AG04449 (cell line): ENCODE measurements at regions not wholly inside any gene's neighbourhood (a gene's known extent, or its start where the extent isn't known, plus 50 kb on each side); places are given as distances from the start of the nearest gene placed in this dataset.

Experiments used
- CTCF ChIA-PET: fragments of 350-600 bp; formaldehyde crosslinking; extraction: SDS; loops from one replicate; lab custom pipeline; 2021; ENCODE audit warnings: antibody characterized with exemption; lab: Yijun Ruan, JAX
- POLR2A ChIA-PET: fragments of 400-600, 350-600 bp; formaldehyde crosslinking; extraction: SDS; loops from one replicate; lab custom pipeline; 2020; ENCODE audit warnings: antibody characterized with exemption, inconsistent platforms; lab: Yijun Ruan, JAX
- DNase-seq: peaks from one replicate; pipeline ENCODE4 v3.0.0-alpha.2; 2010; ENCODE audit warnings: low read depth, low spot score
- H3K4me3 ChIP-seq: 2 replicates; pipeline ENCODE4 v1.5.1; 2011; ENCODE audit warnings: low read depth, mild to moderate bottlenecking, control low read depth, low read length
- CTCF ChIP-seq: IDR thresholded peaks from one replicate; pipeline ENCODE4 v1.5.1; 2011; ENCODE audit warnings: mild to moderate bottlenecking, moderate library complexity, low read length, control low read depth, inconsistent platforms; ENCODE audit not compliant: insufficient read depth; ENCODE audit errors: missing control alignments

- CTCF ChIA-PET = no interaction called here
These were observed 149.9 kb upstream of the MAP1B start for GRCh38 chr5:71957292-71957898.

GRCh38 chr5:71960195-71960594 is 147.1 kb upstream of the MAP1B start:
- no peak for DNase-seq
- no peak overlapping the region for H3K4me3 ChIP-seq
- ChIA-PET POLR2A (no interaction called here), CTCF (no interaction called here)
- no peak for TF ChIP-seq CTCF

More at GRCh38 chr5:71957292-71957898, 149.9 kb upstream of the MAP1B start:
- H3K4me3 ChIP-seq = no peak overlapping the region
- POLR2A ChIA-PET = no interaction called here
- no peak for DNase-seq
- no peak for TF ChIP-seq CTCF

- H3K4me3 ChIP-seq = no peak overlapping the region
- no peak for TF ChIP-seq CTCF
- ChIA-PET POLR2A (no interaction called here), CTCF (no interaction called here)
- no peak for DNase-seq
These were observed 145.5 kb upstream of the MAP1B start for GRCh38 chr5:71961786-71962185.

- DNase-seq = no peak
- TF ChIP-seq CTCF = no peak
- POLR2A ChIA-PET = no interaction called here
- CTCF ChIA-PET = no interaction called here
- H3K4me3 ChIP-seq = no peak overlapping the region
These were observed 137.8 kb upstream of the MAP1B start for GRCh38 chr5:71969460-71969859.

- no peak for TF ChIP-seq CTCF
- H3K4me3 ChIP-seq = no peak overlapping the region
- DNase-seq = no peak
- CTCF ChIA-PET = no interaction called here
- POLR2A ChIA-PET = no interaction called here
These were observed 135.4 kb upstream of the MAP1B start for GRCh38 chr5:71971862-71972261.

- ChIA-PET CTCF (no interaction called here), POLR2A (no interaction called here)
- no peak for TF ChIP-seq CTCF
- DNase-seq = no peak
- H3K4me3 ChIP-seq = no peak overlapping the region
These were observed 134.3 kb upstream of the MAP1B start for GRCh38 chr5:71972777-71973473.
